Fibroblast of skin of left quadriceps (primary cell): ENCODE measurements at regions not wholly inside any gene's neighbourhood (a gene's known extent, or its start where the extent isn't known, plus 50 kb on each side); places are given as distances from the start of the nearest gene placed in this dataset.
"Not testable (repeated sequence)": the region's sequence is repeated elsewhere in the genome, so short reads cannot be mapped to it uniquely, and the experiment has no call there.

Experiments
- DNase-seq, 2 experiments: peaks; one replicate each; pipeline ENCODE4 v3.0.0-alpha.2; 2013; ENCODE audit warnings: low read depth in 2 of 2

GRCh38 chr14:48598458-48598857, 923.1 kb upstream of the MDGA2 start:
- no peak for DNase-seq

- DNase-seq: no peak
These were observed 910.7 kb upstream of the MDGA2 start for GRCh38 chr14:48586099-48586498.

- no peak for DNase-seq
These were observed 908.6 kb upstream of the MDGA2 start for GRCh38 chr14:48584031-48584430.

- DNase-seq: no peak
These were observed 907.5 kb upstream of the MDGA2 start for GRCh38 chr14:48582938-48583337.

GRCh38 chr14:48580692-48581091, 905.3 kb upstream of the MDGA2 start:
- DNase-seq: no peak

- no peak for DNase-seq
These were observed 900.4 kb upstream of the MDGA2 start for GRCh38 chr14:48575772-48576171.

GRCh38 chr14:48568688-48569087, 893.3 kb upstream of the MDGA2 start:
- no peak for DNase-seq

- DNase-seq: no peak
These were observed 892.8 kb upstream of the MDGA2 start for GRCh38 chr14:48568252-48568651.

GRCh38 chr14:48563489-48563888, 888.1 kb upstream of the MDGA2 start:
- DNase-seq: no peak

- DNase-seq: not testable (repeated sequence)
These were observed 886.0 kb upstream of the MDGA2 start for GRCh38 chr14:48561438-48561837.

- no peak for DNase-seq
These were observed 885.0 kb upstream of the MDGA2 start for GRCh38 chr14:48560421-48560820.

- no peak for DNase-seq
These were observed 878.0 kb upstream of the MDGA2 start for GRCh38 chr14:48553443-48553842.

- no peak for DNase-seq
These were observed 871.6 kb upstream of the MDGA2 start for GRCh38 chr14:48546996-48547395.

GRCh38 chr14:48537600-48537999, 862.2 kb upstream of the MDGA2 start:
- no peak for DNase-seq

- DNase-seq: no peak
These were observed 860.9 kb upstream of the MDGA2 start for GRCh38 chr14:48536318-48536717.

- no peak for DNase-seq
These were observed 852.4 kb upstream of the MDGA2 start for GRCh38 chr14:48527832-48528231.

GRCh38 chr14:48526307-48526706, 850.9 kb upstream of the MDGA2 start:
- no peak for DNase-seq

GRCh38 chr14:48504921-48505320, 829.5 kb upstream of the MDGA2 start:
- DNase-seq: no peak

GRCh38 chr14:48490756-48491155, 815.4 kb upstream of the MDGA2 start:
- no peak for DNase-seq

GRCh38 chr14:48473944-48474343, 798.5 kb upstream of the MDGA2 start:
- DNase-seq: no peak

GRCh38 chr14:48456051-48456450, 780.6 kb upstream of the MDGA2 start:
- DNase-seq: no peak

- no peak for DNase-seq
These were observed 779.5 kb upstream of the MDGA2 start for GRCh38 chr14:48454887-48455286.

GRCh38 chr14:48452437-48452995, 777.1 kb upstream of the MDGA2 start:
- no peak for DNase-seq

GRCh38 chr14:48435221-48435620, 759.8 kb upstream of the MDGA2 start:
- no peak for DNase-seq
